ENCODE measurements at regions not wholly inside any gene's neighbourhood (a gene's known extent, or its start where the extent isn't known, plus 50 kb on each side); places are given as distances from the start of the nearest gene placed in this dataset.

DNA sequence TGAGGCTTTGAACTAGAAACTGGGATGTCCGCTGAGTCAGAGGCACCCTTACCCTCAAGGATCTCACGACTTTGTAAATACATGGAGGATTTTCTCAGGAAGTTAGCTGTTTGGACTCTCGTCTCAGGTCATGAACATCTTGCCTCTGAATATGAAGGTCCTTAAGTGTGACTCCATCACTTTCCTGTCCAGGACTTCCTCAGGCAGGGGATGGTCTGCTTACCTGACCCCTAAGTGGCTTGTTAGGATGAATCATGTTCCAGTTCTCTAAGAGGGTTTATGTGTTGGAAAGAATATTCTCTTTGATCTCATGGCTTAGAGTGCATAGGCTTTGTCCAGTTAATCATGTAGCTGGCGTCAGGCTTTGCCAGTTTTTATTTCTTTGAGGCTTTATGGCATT is 511.7 kb upstream of the KLF4 start:
- TF ChIP-seq CTCF (IDR thresholded peaks at IDR 0.05): no peak
- H3K27me3 Mint-ChIP-seq (ENCODE audit: low read depth, poor library complexity): peaks cover 16% of the 10 kb centered on the region
- H3K4me1 Mint-ChIP-seq: peaks cover 10% of the 10 kb centered on the region
- H3K4me3 Mint-ChIP-seq: no peak overlapping the region
- no peaks in the 10 kb centered on the region for H3K9me3 Mint-ChIP-seq
- H3K36me3 Mint-ChIP-seq (ENCODE audit: low read depth): no peaks in the 10 kb centered on the region
- DNase-seq: no peak
- H3K27ac Mint-ChIP-seq: no peak overlapping the region

DNA sequence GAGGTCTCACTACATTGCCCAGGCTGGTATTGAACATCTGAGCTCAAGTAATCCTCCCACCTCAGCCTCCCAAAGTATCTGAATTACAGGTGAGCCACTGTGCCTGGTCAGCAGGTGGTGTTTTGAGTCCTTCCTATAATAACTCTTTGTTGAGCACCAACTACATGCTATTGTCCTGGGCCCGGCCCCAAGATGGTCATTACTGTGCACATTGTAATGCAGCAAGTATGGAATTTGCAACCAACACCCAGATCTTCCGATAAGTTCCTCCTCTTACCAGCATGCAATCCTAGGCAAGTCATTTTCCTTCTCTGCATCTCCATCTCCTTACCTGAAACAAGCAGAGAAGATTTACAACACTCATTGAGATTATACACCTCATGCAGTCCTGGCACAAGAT is 510.3 kb upstream of the KLF4 start:
- Mint-ChIP-seq H3K9me3 (no peaks in the 10 kb centered on the region), H3K4me3 (no peak overlapping the region), H3K4me1 (peaks cover 10% of the 10 kb centered on the region), H3K27ac (no peak overlapping the region), H3K36me3 (ENCODE audit: low read depth) (no peaks in the 10 kb centered on the region), H3K27me3 (ENCODE audit: low read depth, poor library complexity) (peaks cover 16% of the 10 kb centered on the region)
- TF ChIP-seq CTCF (IDR thresholded peaks at IDR 0.05): no peak
- DNase-seq: no peak

GRCh38 chr9:107999011-107999410 is 509.4 kb upstream of the KLF4 start:
- DNase-seq: peak; percentile 7
- peaks cover 10% of the 10 kb centered on the region for H3K4me1 Mint-ChIP-seq
- H3K4me3 Mint-ChIP-seq: no peak overlapping the region
- H3K9me3 Mint-ChIP-seq: no peaks in the 10 kb centered on the region
- peaks cover 18% of the 10 kb centered on the region for H3K27me3 Mint-ChIP-seq (ENCODE audit: low read depth, poor library complexity)
- no peak overlapping the region for H3K27ac Mint-ChIP-seq
- H3K36me3 Mint-ChIP-seq (ENCODE audit: low read depth): no peaks in the 10 kb centered on the region
- no peak for TF ChIP-seq CTCF (IDR thresholded peaks at IDR 0.05)

DNA sequence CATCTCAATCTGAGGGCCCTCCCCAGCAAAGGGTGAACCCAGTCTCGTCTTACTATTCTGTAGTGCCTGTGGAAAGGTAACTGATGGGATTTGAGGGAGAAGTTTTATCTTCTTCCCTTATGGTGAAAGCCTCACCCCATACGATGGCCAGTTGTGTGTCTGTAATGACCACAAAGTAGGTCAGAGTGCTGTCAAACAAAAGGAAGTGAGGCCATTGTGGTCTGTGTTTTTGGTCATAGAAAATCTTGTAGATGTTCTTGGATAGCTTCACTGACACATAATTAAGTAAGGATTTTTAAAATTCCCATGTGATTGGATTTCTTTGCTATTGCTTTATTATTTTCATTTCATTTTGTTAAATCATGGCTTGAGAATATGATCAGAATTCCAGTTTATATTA is 505.1 kb upstream of the KLF4 start:
- no peak for DNase-seq
- Mint-ChIP-seq H3K4me1 (peaks cover 6% of the 10 kb centered on the region), H3K27me3 (ENCODE audit: low read depth, poor library complexity) (peaks cover 16% of the 10 kb centered on the region), H3K27ac (no peak overlapping the region), H3K4me3 (no peak overlapping the region), H3K9me3 (no peaks in the 10 kb centered on the region), H3K36me3 (ENCODE audit: low read depth) (no peaks in the 10 kb centered on the region)
- TF ChIP-seq CTCF (IDR thresholded peaks at IDR 0.05): no peak

GRCh38 chr9:107992271-107992670 is 502.7 kb upstream of the KLF4 start:
- H3K36me3 Mint-ChIP-seq (ENCODE audit: low read depth): no peaks in the 10 kb centered on the region
- peaks cover 10% of the 10 kb centered on the region for H3K27me3 Mint-ChIP-seq (ENCODE audit: low read depth, poor library complexity)
- no peak overlapping the region for H3K27ac Mint-ChIP-seq
- H3K4me1 Mint-ChIP-seq: no peaks in the 10 kb centered on the region
- DNase-seq: no peak
- H3K9me3 Mint-ChIP-seq: no peaks in the 10 kb centered on the region
- H3K4me3 Mint-ChIP-seq: no peak overlapping the region
- TF ChIP-seq CTCF (IDR thresholded peaks at IDR 0.05): no peak

DNA sequence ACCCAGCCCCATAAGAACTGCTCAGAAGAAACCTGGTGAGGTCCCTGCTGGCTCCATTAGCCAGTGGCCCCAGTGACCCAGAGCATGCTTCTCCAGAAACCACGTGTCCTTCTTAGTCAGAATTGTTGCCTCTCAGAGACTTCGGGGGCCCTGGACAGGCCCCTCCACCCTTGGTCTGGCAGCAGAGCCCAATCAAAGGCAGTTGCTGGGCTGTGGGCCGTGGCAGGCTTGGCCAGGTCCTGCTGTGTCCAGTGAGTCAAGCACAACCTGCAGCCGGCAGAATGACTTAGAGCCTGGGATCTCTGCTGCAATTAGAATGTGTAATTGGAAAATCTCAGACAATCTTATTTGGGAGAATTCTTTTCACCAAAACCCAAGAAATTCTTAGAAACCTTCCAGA is 502.0 kb upstream of the KLF4 start:
- no peak for DNase-seq
- Mint-ChIP-seq H3K27me3 (ENCODE audit: low read depth, poor library complexity) (peaks cover 13% of the 10 kb centered on the region), H3K4me1 (no peaks in the 10 kb centered on the region), H3K4me3 (no peak overlapping the region), H3K9me3 (no peaks in the 10 kb centered on the region), H3K36me3 (ENCODE audit: low read depth) (no peaks in the 10 kb centered on the region), H3K27ac (no peak overlapping the region)
- no peak for TF ChIP-seq CTCF (IDR thresholded peaks at IDR 0.05)

Measured in nephron progenitor cell (in vitro differentiated cells).